Cardiac muscle cell (in vitro differentiated cells and primary cell): ENCODE measurements at regions not wholly inside any gene's neighbourhood (a gene's known extent, or its start where the extent isn't known, plus 50 kb on each side); places are given as distances from the start of the nearest gene placed in this dataset.

ENCODE experiments used
- DNase-seq, 2 donors: peaks; one replicate each; pipeline versions ENCODE4 v3.0.0 to v3.0.0-alpha.2; 2010 to 2017; ENCODE audit warnings: low read depth in 1 of 2, low spot score in 1 of 2
- H3K27ac ChIP-seq: fragments of 200-600 bp; sonication (generic); 2 replicates; pipeline ENCODE4 v1.5.1; 2016
- H3K27me3 ChIP-seq: fragments of 200-600 bp; sonication (generic); 2 replicates; pipeline ENCODE4 v1.6.0; 2016; ENCODE audit warnings: control low read depth
- H3K36me3 ChIP-seq: fragments of 200-600 bp; sonication (generic); 2 replicates; pipeline ENCODE4 v1.5.1; 2016; ENCODE audit warnings: control low read depth
- H3K4me1 ChIP-seq: fragments of 200-600 bp; sonication (generic); 2 replicates; pipeline ENCODE4 v1.8.1; 2017; ENCODE audit warnings: low read depth, mild to moderate bottlenecking, mixed run types
- H3K4me3 ChIP-seq: fragments of 200-600 bp; sonication (generic); 2 replicates; pipeline ENCODE4 v1.5.1; 2016; ENCODE audit warnings: mild to moderate bottlenecking
- H3K9me3 ChIP-seq: fragments of 200-600 bp; sonication (generic); 2 replicates; pipeline ENCODE4 v1.5.1; 2017; ENCODE audit warnings: low read depth, mild to moderate bottlenecking, control low read depth
- CTCF ChIP-seq: IDR thresholded peaks from 2 replicates; pipeline ENCODE4 v1.5.1; 2012; ENCODE audit warnings: low read depth, mild to moderate bottlenecking, low read length

GRCh38 chr13:76319921-76320320, 566.3 kb downstream of the KCTD12 start:
- H3K27ac ChIP-seq: no peak overlapping the region
- H3K4me1 ChIP-seq: no peaks in the 10 kb centered on the region
- no peaks in the 10 kb centered on the region for H3K36me3 ChIP-seq
- H3K4me3 ChIP-seq: no peak overlapping the region
- H3K9me3 ChIP-seq: no peaks in the 10 kb centered on the region
- H3K27me3 ChIP-seq: no peaks in the 10 kb centered on the region
- TF ChIP-seq CTCF: no peak
- DNase-seq: no peak

GRCh38 chr13:76316998-76317527, 569.1 kb downstream of the KCTD12 start:
- no peak for TF ChIP-seq CTCF
- H3K9me3 ChIP-seq: no peaks in the 10 kb centered on the region
- no peaks in the 10 kb centered on the region for H3K36me3 ChIP-seq
- peaks cover 7% of the 10 kb centered on the region for H3K4me1 ChIP-seq
- no peak overlapping the region for H3K27ac ChIP-seq
- no peak overlapping the region for H3K4me3 ChIP-seq
- H3K27me3 ChIP-seq: no peaks in the 10 kb centered on the region
- DNase-seq: no peak

GRCh38 chr13:76314495-76314894, 571.7 kb downstream of the KCTD12 start:
- H3K4me1 ChIP-seq: peaks cover 7% of the 10 kb centered on the region
- DNase-seq: peak in 1 of 2 donors; percentile 11
- no peak for TF ChIP-seq CTCF
- H3K27ac ChIP-seq: no peak overlapping the region
- no peaks in the 10 kb centered on the region for H3K36me3 ChIP-seq
- no peak overlapping the region for H3K4me3 ChIP-seq
- H3K9me3 ChIP-seq: no peaks in the 10 kb centered on the region
- H3K27me3 ChIP-seq: no peaks in the 10 kb centered on the region

GRCh38 chr13:76307142-76307541, 579.1 kb downstream of the KCTD12 start:
- peak; percentile 78 to 84 for DNase-seq
- H3K27ac ChIP-seq: peak overlapping the region; percentile 92
- peaks cover 23% of the 10 kb centered on the region for H3K4me1 ChIP-seq
- H3K9me3 ChIP-seq: no peaks in the 10 kb centered on the region
- H3K27me3 ChIP-seq: no peaks in the 10 kb centered on the region
- H3K4me3 ChIP-seq: no peak overlapping the region
- no peak for TF ChIP-seq CTCF
- H3K36me3 ChIP-seq: no peaks in the 10 kb centered on the region

- no peak for DNase-seq
- H3K4me3 ChIP-seq: no peak overlapping the region
- H3K36me3 ChIP-seq: no peaks in the 10 kb centered on the region
- no peak overlapping the region for H3K27ac ChIP-seq
- H3K9me3 ChIP-seq: no peaks in the 10 kb centered on the region
- H3K4me1 ChIP-seq: peaks cover 3% of the 10 kb centered on the region
- no peak for TF ChIP-seq CTCF
- no peaks in the 10 kb centered on the region for H3K27me3 ChIP-seq
Measured at GRCh38 chr13:76300688-76301087, 585.5 kb downstream of the KCTD12 start.

- no peak overlapping the region for H3K4me3 ChIP-seq
- H3K27ac ChIP-seq: no peak overlapping the region
- no peaks in the 10 kb centered on the region for H3K9me3 ChIP-seq
- H3K27me3 ChIP-seq: no peaks in the 10 kb centered on the region
- no peak for DNase-seq
- TF ChIP-seq CTCF: no peak
- H3K36me3 ChIP-seq: no peaks in the 10 kb centered on the region
- peaks cover 3% of the 10 kb centered on the region for H3K4me1 ChIP-seq
Measured at GRCh38 chr13:76297331-76297730, 588.9 kb downstream of the KCTD12 start.
